Osteoblast (primary cell): ENCODE measurements at regions not wholly inside any gene's neighbourhood (a gene's known extent, or its start where the extent isn't known, plus 50 kb on each side); places are given as distances from the start of the nearest gene placed in this dataset.
A peak's percentile ranks its signal among the peaks of the same experiment; 100 is the strongest.

Source experiments
- DNase-seq: peaks from one replicate; pipeline ENCODE4 v3.0.0; 2011; ENCODE audit warnings: low spot score, mixed read lengths; ENCODE audit not compliant: insufficient read length; ENCODE audit errors: missing footprints
- H2AFZ ChIP-seq: 2 replicates; pipeline ENCODE4 v1.6.0; 2011; ENCODE audit warnings: mild to moderate bottlenecking, low read length
- H3K27ac ChIP-seq: 2 replicates; pipeline ENCODE4 v1.5.1; 2011; ENCODE audit warnings: mild to moderate bottlenecking, low read depth, low read length, moderate library complexity
- H3K27me3 ChIP-seq: 2 replicates; pipeline ENCODE4 v1.6.0; 2012; ENCODE audit warnings: mild to moderate bottlenecking, control low read depth, inconsistent platforms, low read length, moderate library complexity; ENCODE audit not compliant: insufficient read depth
- H3K36me3 ChIP-seq: 2 replicates; pipeline ENCODE4 v1.5.1; 2011; ENCODE audit warnings: mild to moderate bottlenecking, low read length, control low read depth, moderate library complexity; ENCODE audit not compliant: insufficient read depth
- H3K4me1 ChIP-seq: 2 replicates; pipeline ENCODE4 v1.5.1; 2011; ENCODE audit warnings: mild to moderate bottlenecking, low read length, control low read depth, moderate library complexity; ENCODE audit not compliant: insufficient read depth
- H3K4me2 ChIP-seq: 2 replicates; pipeline ENCODE4 v1.6.0; 2011; ENCODE audit warnings: mild to moderate bottlenecking, low read length; ENCODE audit not compliant: insufficient read depth
- H3K4me3 ChIP-seq: fragments of 200-600 bp; sonication (generic); 3 replicates; pipeline ENCODE4 v1.5.1; 2012; ENCODE audit warnings: mild to moderate bottlenecking, low read length, inconsistent platforms; ENCODE audit not compliant: insufficient read depth
- H3K79me2 ChIP-seq: 2 replicates; pipeline ENCODE4 v1.6.0; 2012; ENCODE audit warnings: mild to moderate bottlenecking, low read length, control low read depth, inconsistent platforms; ENCODE audit not compliant: insufficient read depth
- H3K9me3 ChIP-seq: 2 replicates; pipeline ENCODE4 v1.5.1; 2011; ENCODE audit warnings: low read depth, low read length, control low read depth
- H4K20me1 ChIP-seq: 2 replicates; pipeline ENCODE4 v1.6.0; 2012; ENCODE audit warnings: mild to moderate bottlenecking, low read length, control low read depth; ENCODE audit not compliant: insufficient read depth
- CTCF ChIP-seq: IDR thresholded peaks from 2 replicates; pipeline ENCODE4 v1.5.1; 2011; ENCODE audit warnings: mild to moderate bottlenecking, low read depth, low read length, moderate library complexity; ENCODE audit errors: extremely low read depth

- Histone ChIP-seq H2AFZ (no peak overlapping the region), H3K4me3 (no peak overlapping the region), H3K27me3 (no peaks in the 10 kb centered on the region), H3K27ac (peak overlapping the region; percentile 13), H3K4me1 (peaks cover 10% of the 10 kb centered on the region), H3K9me3 (peaks cover 2% of the 10 kb centered on the region), H3K36me3 (no peaks in the 10 kb centered on the region), H3K79me2 (no peaks in the 10 kb centered on the region), H3K4me2 (no peak overlapping the region), H4K20me1 (no peaks in the 10 kb centered on the region)
- TF ChIP-seq CTCF, result no peak
- no peak for DNase-seq
Measured at GRCh38 chr6:121799574-121799973, 364.1 kb downstream of the GJA1 start.

GRCh38 chr6:121800047-121800446, 364.6 kb downstream of the GJA1 start:
- no peak for TF ChIP-seq CTCF
- Histone ChIP-seq H3K27me3 (no peaks in the 10 kb centered on the region), H3K4me1 (peaks cover 6% of the 10 kb centered on the region), H3K9me3 (peaks cover 2% of the 10 kb centered on the region), H2AFZ (peak overlapping the region; percentile 47), H3K4me2 (no peak overlapping the region), H3K4me3 (no peak overlapping the region), H3K36me3 (no peaks in the 10 kb centered on the region), H4K20me1 (no peaks in the 10 kb centered on the region), H3K79me2 (no peaks in the 10 kb centered on the region), H3K27ac (no peak overlapping the region)
- DNase-seq, result peak; percentile 65

GRCh38 chr6:121806116-121806515, 370.7 kb downstream of the GJA1 start:
- Histone ChIP-seq H3K27ac (no peak overlapping the region), H2AFZ (no peak overlapping the region), H3K4me3 (no peak overlapping the region), H4K20me1 (no peaks in the 10 kb centered on the region), H3K27me3 (no peaks in the 10 kb centered on the region), H3K36me3 (no peaks in the 10 kb centered on the region), H3K4me1 (no peaks in the 10 kb centered on the region), H3K79me2 (no peaks in the 10 kb centered on the region), H3K4me2 (no peak overlapping the region), H3K9me3 (peaks cover under 1% of the 10 kb centered on the region)
- no peak for TF ChIP-seq CTCF
- DNase-seq, result no peak

GRCh38 chr6:121809211-121809610, 373.8 kb downstream of the GJA1 start:
- H3K9me3 ChIP-seq, result no peaks in the 10 kb centered on the region
- TF ChIP-seq CTCF, result no peak
- H3K79me2 ChIP-seq, result no peaks in the 10 kb centered on the region
- H3K4me2 ChIP-seq, result no peak overlapping the region
- no peak overlapping the region for H3K27ac ChIP-seq
- no peaks in the 10 kb centered on the region for H3K36me3 ChIP-seq
- no peak overlapping the region for H3K4me3 ChIP-seq
- H4K20me1 ChIP-seq, result no peaks in the 10 kb centered on the region
- H2AFZ ChIP-seq, result peak overlapping the region; percentile 16
- H3K27me3 ChIP-seq, result no peaks in the 10 kb centered on the region
- DNase-seq, result no peak
- no peaks in the 10 kb centered on the region for H3K4me1 ChIP-seq
